Stimulated activated CD4-positive, alpha-beta T cell treated with anti-CD3 and anti-CD28 coated beads, Interleukin-1b, Interleukin-23, amount 100 ng/mL, for 48 hours (primary cell): ENCODE measurements at regions not wholly inside any gene's neighbourhood (a gene's known extent, or its start where the extent isn't known, plus 50 kb on each side); places are given as distances from the start of the nearest gene placed in this dataset.

Source experiments
- DNase-seq: peaks from one replicate; pipeline ENCODE4 v3.0.0-alpha.2; 2020

- no peak for DNase-seq
Measured at GRCh38 chr2:160889439-160890170, 270.6 kb upstream of the TANK start.

GRCh38 chr2:160890667-160891352, 269.4 kb upstream of the TANK start:
- no peak for DNase-seq

GRCh38 chr2:160891353-160891740, 268.9 kb upstream of the TANK start:
- no peak for DNase-seq

DNA sequence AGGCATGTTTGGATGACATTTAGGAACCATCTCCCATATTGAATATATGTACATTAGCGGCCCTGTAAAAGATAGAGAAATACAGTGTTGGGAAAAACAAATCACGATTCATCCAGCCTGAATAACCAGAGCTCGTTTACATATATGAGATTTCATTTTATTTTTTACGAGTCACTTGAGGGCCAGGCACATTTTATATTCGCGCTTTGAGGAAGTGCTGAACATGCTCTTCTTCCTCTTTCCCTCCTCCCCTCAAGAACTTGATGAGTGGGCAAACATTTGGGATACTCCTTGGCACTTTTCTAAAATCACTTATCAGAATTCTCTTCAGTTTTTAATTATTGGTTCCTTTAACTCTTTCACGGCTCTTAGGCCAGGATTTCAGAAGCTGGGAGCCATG, 268.0 kb upstream of the TANK start:
- DNase-seq = no peak

GRCh38 chr2:160893581-160893980, 266.6 kb upstream of the TANK start:
- no peak for DNase-seq

DNA sequence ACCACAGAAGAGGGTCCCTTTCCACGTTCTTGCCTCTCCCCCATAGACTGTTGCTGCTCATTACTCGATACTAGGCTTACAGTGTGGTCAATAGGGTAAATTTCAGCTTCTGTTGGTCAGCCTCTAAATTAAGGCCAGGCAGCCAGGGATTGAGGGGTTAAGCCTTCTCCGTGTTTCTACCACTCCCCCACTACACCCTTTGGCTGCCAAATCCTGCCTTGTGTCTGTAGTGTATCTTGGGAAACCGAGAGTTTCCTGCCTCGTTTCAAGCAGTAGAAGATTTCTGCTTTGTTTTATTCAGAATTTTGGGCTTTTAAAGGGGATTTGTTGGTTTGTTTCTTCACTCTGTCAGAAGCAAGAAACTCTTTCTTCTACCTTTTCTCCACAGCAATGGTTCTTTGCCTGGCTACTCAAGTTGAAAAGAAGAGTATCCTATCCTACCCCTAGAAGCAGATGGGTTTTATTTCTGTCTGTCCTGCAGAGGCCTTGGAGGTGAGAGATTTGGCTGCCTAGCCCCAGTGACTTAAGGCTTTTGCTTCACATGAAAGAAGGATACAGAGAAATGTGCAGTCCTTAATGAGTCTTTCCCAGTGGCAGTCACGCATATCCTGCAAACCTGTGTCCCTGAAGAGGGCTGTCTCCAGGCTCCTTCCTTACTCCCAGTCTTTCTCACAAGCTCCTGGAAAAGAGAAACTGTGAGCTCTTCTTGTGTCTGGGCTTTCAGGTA, 261.5 kb upstream of the TANK start:
- no peak for DNase-seq

DNA sequence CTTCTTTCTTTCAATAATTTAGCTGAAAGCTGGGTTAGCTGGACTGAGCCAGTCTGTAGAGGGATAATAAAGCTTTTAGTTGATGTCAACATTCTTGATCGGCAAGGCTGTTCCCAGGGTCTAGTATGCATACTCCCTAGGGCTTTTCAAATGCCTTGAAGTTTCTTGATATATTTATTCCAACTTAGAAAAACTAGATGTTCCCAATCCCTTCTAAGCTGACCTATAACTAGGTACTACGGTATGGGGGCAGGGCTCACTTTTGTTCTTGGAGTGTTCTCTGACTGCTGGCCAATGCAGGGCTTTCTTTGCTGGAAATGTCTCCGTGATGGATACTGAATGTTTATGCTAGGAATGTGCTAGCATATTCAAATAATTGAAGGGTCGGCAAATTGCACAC, 258.6 kb upstream of the TANK start:
- DNase-seq = no peak

DNA sequence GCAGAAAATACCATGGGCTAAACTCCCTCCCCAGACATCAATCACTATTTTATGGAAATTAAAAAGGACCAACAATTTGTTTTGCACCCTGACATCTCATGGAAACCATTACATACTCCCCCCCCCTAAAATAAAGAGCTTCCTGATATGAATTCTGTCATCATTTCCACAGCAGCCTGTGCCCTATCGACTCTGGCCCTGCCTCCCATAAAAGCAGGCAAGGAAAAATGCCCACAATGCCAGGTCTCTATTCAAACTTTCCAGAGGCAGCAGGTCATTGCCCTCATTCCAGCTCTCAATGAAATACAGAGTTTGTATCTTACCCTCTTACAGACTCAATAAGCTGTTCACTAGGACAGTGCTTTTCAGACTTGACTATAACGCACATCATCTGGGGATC, 254.4 kb upstream of the TANK start:
- no peak for DNase-seq

GRCh38 chr2:160906878-160907277, 253.3 kb upstream of the TANK start:
- DNase-seq = no peak

GRCh38 chr2:160907738-160908137, 252.5 kb upstream of the TANK start:
- no peak for DNase-seq

- no peak for DNase-seq
Measured at GRCh38 chr2:160908157-160908556, 252.1 kb upstream of the TANK start.

GRCh38 chr2:160909781-160910242, 250.4 kb upstream of the TANK start:
- DNase-seq = no peak

DNA sequence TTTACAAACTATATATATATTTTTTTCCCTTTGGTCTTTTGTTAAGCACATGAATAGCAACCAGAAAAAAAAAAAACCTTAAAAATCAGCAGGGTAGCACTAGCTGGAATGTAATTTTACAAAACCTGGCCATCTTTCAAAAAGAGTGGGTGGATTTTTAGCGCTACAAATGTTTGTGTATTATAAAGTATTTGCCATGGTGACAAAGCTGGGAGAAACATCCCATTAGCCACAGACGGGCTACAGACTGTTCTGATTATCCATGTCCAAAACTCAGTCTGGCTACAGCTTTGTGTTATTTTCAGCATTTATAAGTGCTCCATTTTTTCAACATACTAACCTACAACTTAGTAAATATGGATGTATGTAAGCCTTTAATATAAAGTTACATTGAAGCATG, 249.5 kb upstream of the TANK start:
- DNase-seq = no peak

- no peak for DNase-seq
Measured at GRCh38 chr2:160911258-160911657, 249.0 kb upstream of the TANK start.

DNA sequence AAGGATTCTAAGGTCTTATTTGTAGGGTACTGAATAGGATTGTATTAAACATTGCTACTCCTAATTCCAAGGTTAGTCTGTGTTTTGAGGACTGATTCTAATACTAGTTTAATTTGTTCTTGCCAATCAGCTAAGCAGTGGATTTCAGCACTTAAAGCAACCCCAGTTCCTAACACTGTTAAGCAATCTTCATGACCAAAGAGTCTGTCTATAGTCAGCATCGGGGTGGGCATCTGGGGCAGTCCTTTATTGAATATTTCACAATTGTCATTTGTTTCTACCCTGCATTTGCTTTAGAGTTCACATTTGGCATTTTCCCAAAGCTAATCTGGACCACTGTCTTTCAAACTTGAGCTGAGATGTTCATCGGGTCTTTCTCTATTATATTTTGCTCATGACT, 248.0 kb upstream of the TANK start:
- no peak for DNase-seq

- DNase-seq = no peak
Measured at GRCh38 chr2:160913323-160913722, 246.9 kb upstream of the TANK start.

GRCh38 chr2:160914217-160914616, 246.0 kb upstream of the TANK start:
- no peak for DNase-seq

GRCh38 chr2:160916300-160916699, 243.9 kb upstream of the TANK start:
- DNase-seq = no peak

- no peak for DNase-seq
Measured at GRCh38 chr2:160917850-160918249, 242.4 kb upstream of the TANK start.

GRCh38 chr2:160918258-160918657, 242.0 kb upstream of the TANK start:
- DNase-seq = no peak

DNA sequence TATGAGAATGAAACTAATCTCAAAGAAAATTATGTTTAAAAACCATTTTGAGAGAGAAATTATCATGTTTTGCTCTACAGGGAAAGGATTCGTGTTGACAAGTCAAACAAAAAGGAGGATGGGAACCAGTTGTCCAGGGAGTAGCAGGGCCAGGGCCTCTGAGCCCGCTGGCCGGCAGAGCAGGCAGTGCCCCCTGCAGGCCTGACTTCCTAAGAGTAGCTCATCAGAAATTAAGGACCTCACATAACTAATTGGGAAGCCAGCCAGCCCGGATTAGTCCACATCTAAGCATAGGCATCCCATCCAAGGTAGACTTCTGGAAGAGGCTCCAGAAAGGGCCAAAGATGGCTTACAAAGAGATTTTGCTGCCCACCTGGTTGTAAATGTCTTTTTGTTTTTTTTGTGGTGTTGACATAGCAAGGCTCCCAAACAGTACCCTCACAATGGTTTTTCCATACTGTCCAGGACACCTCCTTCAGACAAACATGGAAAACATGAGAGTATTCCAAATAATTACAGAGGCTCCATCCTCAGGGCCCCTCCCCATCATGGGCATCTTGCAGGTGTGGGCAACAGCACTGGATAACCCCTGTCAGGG, 241.2 kb upstream of the TANK start:
- peak; percentile 3 for DNase-seq

- no peak for DNase-seq
Measured at GRCh38 chr2:160920061-160920460, 240.2 kb upstream of the TANK start.

DNA sequence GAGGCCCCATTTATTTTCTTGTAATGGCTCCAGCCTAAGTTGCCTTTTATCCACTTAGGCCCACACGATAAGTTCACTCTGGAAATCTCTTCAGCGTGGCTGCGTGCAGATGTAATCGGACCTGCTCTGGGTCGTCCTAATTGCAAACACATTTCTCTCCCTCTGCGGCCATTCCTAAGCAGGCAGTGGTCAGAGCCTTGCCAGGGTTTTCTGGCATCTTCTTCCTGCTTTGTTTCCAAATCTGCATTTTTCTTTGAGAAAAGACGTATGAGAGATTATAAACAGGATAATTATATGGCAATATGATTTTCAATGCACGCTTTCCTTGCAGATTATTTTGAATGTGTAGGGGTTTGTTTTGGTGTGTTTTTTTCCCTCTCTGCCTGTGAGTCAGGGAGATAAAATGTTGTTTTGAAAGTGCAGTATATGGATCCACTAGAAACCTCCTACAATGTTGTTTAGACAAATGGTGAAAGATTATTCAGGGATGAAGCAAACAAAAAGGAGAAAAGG, 239.4 kb upstream of the TANK start:
- DNase-seq = no peak
